Stimulated activated CD8-positive, alpha-beta memory T cell treated with anti-CD3 and anti-CD28 coated beads, Interleukin-7, amount 100 ng/mL, for 24 hours (primary cell): ENCODE measurements at regions not wholly inside any gene's neighbourhood (a gene's known extent, or its start where the extent isn't known, plus 50 kb on each side); places are given as distances from the start of the nearest gene placed in this dataset.

Experiments
- DNase-seq: peaks from one replicate; pipeline ENCODE4 v3.0.0-alpha.2; 2020; ENCODE audit warnings: low read depth

- no peak for DNase-seq
Observed at GRCh38 chr16:80300456-80300855, 240.3 kb upstream of the DYNLRB2 start.

- no peak for DNase-seq
Observed at GRCh38 chr16:80299416-80299815, 241.4 kb upstream of the DYNLRB2 start.

DNA sequence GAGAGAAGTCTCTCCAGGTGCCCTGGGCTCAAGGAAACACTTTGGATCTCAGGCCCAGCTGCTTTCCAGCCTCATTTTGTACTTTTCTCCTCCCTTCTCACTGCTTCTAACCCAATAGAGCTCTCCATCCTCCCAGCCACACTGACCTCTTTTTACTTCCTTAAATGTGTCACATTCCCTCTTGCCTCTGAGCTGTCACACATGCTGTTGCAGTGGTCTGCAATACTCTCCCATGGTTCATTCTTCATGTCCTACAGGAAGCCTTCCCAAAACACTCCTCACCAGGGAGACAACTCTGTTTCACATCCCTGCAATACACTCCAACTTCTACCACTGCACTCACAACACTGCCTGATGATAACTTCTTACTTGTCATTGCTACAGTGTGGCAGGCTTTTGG, 242.1 kb upstream of the DYNLRB2 start:
- DNase-seq, result no peak

DNA sequence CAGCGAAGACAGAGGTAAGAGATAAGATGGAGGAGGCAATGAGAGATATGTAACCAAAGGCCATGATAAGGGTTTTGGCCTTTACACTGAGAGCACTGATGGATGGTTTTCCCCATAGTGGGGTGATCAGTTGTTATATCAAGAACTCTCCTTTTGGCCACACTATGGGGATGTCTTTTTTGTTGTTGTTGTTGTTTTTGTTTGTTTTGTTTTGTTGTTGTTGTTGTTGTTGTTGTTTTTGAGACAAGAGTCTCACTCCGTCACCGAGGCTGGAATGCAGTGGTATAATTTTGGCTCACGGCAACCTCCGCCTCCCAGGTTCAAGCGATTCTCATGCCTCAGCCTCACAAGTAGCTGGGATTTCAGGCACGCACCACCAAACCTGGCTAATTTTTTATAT, 244.8 kb upstream of the DYNLRB2 start:
- no peak for DNase-seq

DNA sequence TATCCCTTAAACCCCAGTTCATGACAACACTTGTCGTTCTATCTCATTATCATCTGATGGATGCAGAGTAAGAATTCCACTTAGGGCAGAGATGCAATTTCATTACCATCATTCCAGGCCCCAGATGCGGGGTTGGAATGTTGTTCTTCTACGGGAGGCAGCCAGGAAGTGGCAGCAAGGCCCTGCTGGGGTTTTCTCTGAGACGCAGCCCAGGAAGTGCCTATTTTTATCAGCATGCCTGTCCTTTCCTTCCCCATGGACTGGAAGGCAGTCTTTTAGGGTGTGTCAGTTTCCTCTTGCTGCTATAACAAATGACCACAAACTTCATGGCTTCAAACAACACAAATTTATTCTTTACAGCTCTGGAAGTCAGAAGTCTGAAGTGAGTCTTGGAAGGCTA, 246.6 kb upstream of the DYNLRB2 start:
- DNase-seq, result no peak

DNA sequence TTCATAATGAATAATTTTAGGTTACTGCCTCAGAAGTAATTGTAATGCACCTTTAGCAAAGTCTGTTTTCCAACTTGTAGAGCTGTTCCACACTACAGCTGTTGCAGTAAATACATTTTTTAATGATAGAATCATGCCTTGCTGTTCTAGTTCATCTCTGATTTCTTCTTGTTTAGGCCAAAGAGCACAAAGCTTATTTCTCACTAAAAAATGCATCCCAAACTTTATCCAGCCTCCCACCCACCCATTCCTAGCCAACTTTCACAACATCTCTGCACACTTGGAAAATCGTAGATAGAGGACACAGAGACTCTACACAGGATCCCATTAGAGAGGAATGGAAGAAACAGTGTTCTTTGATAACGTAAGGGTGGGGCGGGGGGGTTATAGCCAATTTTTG, 252.2 kb upstream of the DYNLRB2 start:
- DNase-seq, result no peak

DNA sequence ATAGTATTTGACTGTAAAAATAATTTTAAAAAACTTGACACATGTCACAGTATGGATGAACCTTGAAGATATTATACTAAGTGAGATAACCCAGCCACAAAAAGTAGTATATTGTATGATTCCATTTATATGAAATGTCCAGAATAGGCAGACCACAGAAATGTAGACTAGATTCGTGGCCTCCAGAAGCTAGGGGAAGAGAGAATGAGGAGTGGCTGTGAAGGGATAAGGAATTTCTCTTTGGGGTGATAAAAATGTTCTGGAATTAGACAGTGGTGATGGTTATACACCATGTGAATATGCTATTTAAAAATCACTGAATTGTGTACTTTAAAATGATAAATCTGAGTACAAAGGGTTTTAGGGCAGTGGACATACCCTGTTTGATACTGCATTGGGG, 253.1 kb upstream of the DYNLRB2 start:
- no peak for DNase-seq

DNA sequence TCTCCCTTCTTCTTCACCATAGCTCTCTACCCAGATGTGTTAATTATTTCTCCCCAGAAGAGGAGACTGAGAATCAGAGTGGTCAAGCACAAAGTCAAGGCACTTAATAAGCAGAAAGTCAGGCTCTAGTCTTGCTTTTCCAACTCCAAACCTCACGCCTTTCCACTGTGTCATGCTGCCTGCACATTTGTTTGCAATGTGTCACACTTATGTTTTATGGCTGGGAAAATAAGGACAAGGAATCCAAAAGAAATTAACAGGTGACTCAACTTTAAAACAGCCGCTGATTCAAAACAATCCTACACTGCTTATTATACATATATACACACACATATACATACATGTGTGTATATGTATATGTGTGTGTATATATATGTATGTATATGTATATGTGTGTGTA, 255.7 kb upstream of the DYNLRB2 start:
- DNase-seq, result no peak

GRCh38 chr16:80283466-80284392, 257.1 kb upstream of the DYNLRB2 start:
- no peak for DNase-seq

DNA sequence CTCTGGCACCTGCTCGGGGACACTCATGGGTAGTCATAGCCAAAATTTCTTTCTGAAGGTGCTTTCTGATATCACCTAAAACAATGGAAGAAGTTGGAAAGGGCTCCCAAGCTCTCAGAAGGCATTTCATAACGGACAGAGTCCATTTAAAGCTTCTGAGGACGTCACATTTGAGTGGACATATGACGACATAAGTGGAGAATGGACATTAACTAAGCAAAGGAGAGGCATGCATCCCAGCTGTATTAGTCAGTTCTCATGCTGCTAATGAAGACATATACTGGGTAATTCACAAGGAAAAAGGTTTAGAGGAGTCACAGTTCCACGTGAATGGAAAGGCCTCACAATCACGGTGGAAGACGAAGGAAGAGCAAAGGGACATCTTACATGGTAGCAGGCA, 260.2 kb upstream of the DYNLRB2 start:
- DNase-seq, result no peak

DNA sequence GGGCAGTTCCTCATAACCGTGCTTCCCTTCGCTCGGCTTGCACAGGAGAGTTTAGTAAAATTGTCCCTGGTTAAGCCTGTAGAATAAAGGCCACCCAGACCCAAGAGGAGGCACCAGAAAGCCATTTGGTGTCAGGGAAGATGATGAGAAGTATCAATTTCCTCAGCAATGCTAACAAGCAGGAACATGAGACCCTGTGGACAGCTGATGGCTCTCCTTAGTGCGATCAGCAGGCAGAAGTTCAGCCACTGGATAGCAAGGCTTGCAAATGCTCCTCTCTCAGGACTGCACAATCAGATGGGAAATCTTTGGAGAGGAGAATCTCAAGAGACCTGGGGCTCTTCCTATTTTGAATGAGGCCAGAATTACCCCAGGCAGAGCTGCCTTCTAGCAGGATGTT, 261.1 kb upstream of the DYNLRB2 start:
- no peak for DNase-seq

- DNase-seq, result no peak
Observed at GRCh38 chr16:80277182-80277581, 263.6 kb upstream of the DYNLRB2 start.

- DNase-seq, result no peak
Observed at GRCh38 chr16:80274576-80275191, 266.1 kb upstream of the DYNLRB2 start.

- no peak for DNase-seq
Observed at GRCh38 chr16:80273635-80274538, 266.9 kb upstream of the DYNLRB2 start.

- no peak for DNase-seq
Observed at GRCh38 chr16:80265624-80266306, 275.0 kb upstream of the DYNLRB2 start.

GRCh38 chr16:80263848-80264694, 276.7 kb upstream of the DYNLRB2 start:
- no peak for DNase-seq

DNA sequence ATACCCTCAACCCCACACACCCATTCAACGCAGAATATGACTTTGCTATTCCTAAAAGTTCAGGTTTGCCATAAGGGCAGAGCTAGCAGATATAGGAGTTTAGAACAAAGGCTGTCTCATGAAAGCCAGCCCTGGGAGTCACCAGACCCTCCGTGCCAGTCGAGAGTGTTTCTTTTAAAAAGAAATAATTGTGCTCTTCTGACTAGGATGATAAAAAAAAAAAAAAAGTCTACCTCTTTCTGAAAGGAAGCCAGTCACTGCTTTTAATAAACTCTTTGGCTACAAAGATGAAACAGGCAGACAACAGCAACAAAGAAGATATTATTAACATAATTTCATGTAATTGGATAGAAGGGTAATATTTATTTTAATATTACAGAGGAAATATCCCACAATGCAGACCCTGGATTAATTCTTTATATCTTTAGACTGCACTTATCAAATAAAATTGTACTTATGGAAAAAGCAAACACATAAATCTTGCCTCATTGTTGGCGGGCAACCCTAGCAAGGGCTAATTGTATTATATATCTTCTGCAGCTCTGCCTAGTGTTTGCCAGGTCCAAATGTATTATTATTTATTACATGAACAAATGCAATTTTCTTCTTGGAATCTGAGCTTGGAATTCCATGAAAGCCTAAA, 277.5 kb upstream of the DYNLRB2 start:
- no peak for DNase-seq

DNA sequence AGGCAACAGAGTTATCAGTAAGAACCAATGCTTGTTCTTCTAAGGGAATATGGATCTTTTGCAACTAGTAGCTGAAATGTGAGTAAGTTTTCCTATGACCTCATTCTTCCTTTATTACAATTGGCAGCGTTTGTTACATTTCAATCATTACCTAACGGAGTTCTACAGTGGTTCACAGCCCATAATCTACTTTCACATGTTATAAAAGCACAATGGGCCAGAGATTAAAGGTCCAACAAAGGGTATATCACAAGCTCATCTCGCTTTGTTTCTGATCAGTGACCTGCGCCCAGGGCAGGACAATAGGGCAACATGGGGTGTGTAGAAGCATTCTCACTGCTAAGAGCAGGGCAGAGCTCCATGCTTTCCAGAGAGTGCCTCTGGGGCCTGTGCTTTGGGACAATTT, 279.9 kb upstream of the DYNLRB2 start:
- DNase-seq, result no peak

DNA sequence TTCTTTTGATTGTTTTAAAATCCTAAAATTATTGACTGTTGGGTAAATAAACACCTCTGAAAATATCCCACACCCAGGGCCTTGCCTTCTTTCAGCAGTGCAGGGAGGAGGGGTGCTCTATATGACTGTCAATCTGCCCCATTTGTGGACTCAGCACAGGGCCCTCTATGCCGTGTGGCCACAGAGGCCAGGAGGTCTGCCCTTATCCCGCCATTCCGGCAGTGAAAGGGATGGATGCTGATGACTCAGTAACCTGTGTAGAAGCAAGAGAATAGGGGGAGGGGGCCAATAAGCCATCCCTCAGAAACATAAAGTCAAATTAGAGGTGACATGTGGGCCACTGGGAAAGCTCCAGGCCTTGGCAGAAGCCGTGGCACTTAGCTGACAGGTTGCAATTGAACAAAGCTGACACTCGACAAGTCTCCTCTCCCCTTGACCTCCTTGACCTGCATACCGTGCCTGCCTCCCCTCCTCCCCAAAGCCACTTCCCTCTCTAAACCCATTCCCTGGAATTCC, 281.4 kb upstream of the DYNLRB2 start:
- no peak for DNase-seq

DNA sequence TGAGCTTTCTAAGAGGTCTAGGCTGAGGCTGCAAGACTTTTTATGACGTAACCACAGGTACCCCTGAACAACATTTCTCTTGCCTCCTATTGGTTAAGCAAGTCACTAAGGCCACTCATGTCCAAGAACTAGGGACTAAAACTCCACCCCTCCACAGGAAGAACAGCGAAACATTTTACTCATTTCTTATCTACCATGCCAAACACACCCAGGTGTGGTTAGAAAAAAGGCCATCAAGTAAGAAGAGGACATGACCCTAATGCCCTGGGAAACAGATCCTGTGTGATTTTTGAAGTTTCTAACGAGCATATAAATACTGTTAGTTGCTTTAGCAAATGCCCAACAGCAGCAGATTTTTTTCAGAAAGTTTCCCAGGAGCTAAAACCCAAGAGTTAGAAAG, 282.4 kb upstream of the DYNLRB2 start:
- DNase-seq, result no peak
